Stomach (tissue), 8 donors: ENCODE measurements at regions not wholly inside any gene's neighbourhood (a gene's known extent, or its start where the extent isn't known, plus 50 kb on each side); places are given as distances from the start of the nearest gene placed in this dataset.

Experiments used
- DNase-seq, 2 donors: peaks; one replicate each; pipeline versions ENCODE4 v3.0.0 to v3.0.0-alpha.2; 2013 to 2019
- H3K27ac ChIP-seq, 5 donors: fragments of 200-600 bp in 4 of 5; sonication (generic) in 4 of 5; one replicate each; pipeline ENCODE4 v1.5.1; 2013 to 2019; ENCODE audit warnings: mild to moderate bottlenecking in 1 of 5, moderate library complexity in 1 of 5
- H3K27me3 ChIP-seq, 3 donors: fragments of 200-600 bp; sonication (generic); one replicate each; pipeline ENCODE4 v1.5.1; 2017 to 2019; ENCODE audit warnings: mixed run types in 1 of 3
- H3K36me3 ChIP-seq, 4 donors: fragments of 200-600 bp; sonication (generic); 1 replicate in 3 of 4; 2 replicates in 1 of 4; pipeline ENCODE4 v1.5.1; 2016 to 2019
- H3K4me1 ChIP-seq, 4 donors: fragments of 200-600 bp; sonication (generic); one replicate each; pipeline ENCODE4 v1.5.1; 2016 to 2019
- H3K4me3 ChIP-seq, 4 donors: fragments of 200-600 bp; sonication (generic) in 3 of 4; one replicate each; pipeline ENCODE4 v1.5.1; 2016 to 2019; ENCODE audit warnings: mild to moderate bottlenecking in 1 of 4
- H3K9me3 ChIP-seq, 4 donors: fragments of 200-600 bp; sonication (generic); one replicate each; pipeline ENCODE4 v1.5.1; 2016 to 2019
- CTCF ChIP-seq, 7 experiments: fragments of 450-650 bp in 4 of 7; fragments of 200-600 bp in 3 of 7; sonication (generic) in 3 of 7; IDR thresholded peaks; one replicate each; pipeline ENCODE4 v1.5.1; 2016 to 2019; ENCODE audit warnings: antibody characterized with exemption in 7 of 7, control low read depth in 2 of 7, mild to moderate bottlenecking in 1 of 7
- EP300 ChIP-seq: sonication (generic); formaldehyde crosslinking; IDR thresholded peaks from one replicate; pipeline ENCODE4 v1.6.1; 2017; ENCODE audit warnings: antibody characterized with exemption
- POLR2A ChIP-seq, 4 donors: fragments of 450-650 bp; IDR thresholded peaks; one replicate each; pipeline ENCODE4 v1.6.1; 2016; ENCODE audit warnings: antibody characterized with exemption in 4 of 4, control low read depth in 2 of 4, mild to moderate bottlenecking in 1 of 4, moderate library complexity in 1 of 4
- POLR2AphosphoS5 ChIP-seq, 3 donors: sonication (generic); formaldehyde crosslinking; IDR thresholded peaks; one replicate each; pipeline ENCODE4 v1.6.1; 2016; ENCODE audit warnings: antibody characterized with exemption in 3 of 3
- WGBS, 5 donors: extraction: QIAGEN DNeasy Blood & Tissue Kit in 3 of 5; methylation state at CpG; one replicate each; pipeline versions ENCODE4 v1.1.5 to v1.1.7; 2013 to 2018; 5-methylcytosine and 5-hydroxymethylcytosine counted together
- intact Hi-C: fragments of 100-400 bp; cut with DNase I; formaldehyde crosslinking; loops from one replicate; pipeline ENCODE4 v1.15.1; 2023; ENCODE audit warnings: low total_unique reads
- donor health status: healthy with polysubstance abuse.
- donor health status: Bipolar disorder and iron deficiency.
- donor health status: healthy.

GRCh38 chr15:72861354-72861910, 77.9 kb upstream of the ADPGK start:
- intact Hi-C loops = no loop called here
- H3K36me3 ChIP-seq = no peaks in the 10 kb centered on the region
- 88 to 98% (median 97%) methylated on average over 2 of the region's 2 CpGs for WGBS, 5 donors
- H3K27me3 ChIP-seq = peaks cover 0 to 10% (median 0%) of the 10 kb centered on the region in 3 donors
- no peaks in the 10 kb centered on the region for H3K4me1 ChIP-seq
- TF ChIP-seq CTCF (IDR thresholded peaks at IDR 0.05) = no peak
- TF ChIP-seq POLR2A (IDR thresholded peaks at IDR 0.05) = no peak
- TF ChIP-seq POLR2AphosphoS5 (IDR thresholded peaks at IDR 0.05) = no peak
- H3K27ac ChIP-seq = no peak overlapping the region
- H3K9me3 ChIP-seq = no peaks in the 10 kb centered on the region
- H3K4me3 ChIP-seq = no peak overlapping the region
- no peak for DNase-seq

DNA sequence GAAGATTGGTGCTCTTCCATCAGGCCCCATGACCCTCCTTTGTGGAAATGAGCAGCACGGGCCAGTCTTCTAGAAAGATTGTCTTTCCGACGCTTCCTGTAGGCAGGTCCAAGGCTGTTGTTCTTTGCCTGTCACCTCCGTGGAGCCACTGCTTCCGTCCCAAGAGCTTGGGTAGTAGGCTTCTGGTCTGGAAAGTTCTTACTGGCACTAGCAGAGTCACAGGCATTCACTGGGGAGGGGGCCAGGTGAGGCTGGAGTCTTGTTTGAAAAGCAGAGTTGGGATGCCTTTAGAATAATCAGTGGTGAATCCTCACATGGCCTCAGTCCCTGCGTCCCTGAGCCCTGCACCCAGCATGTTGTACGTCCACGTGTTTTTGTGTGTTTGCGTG, 76.2 kb upstream of the ADPGK start:
- no peaks in the 10 kb centered on the region for H3K4me1 ChIP-seq
- 77 to 82% (median 80%) methylated on average over 9 of the region's 9 CpGs for WGBS, 5 donors
- TF ChIP-seq CTCF (IDR thresholded peaks at IDR 0.05) (no peak), EP300 (no peak), POLR2AphosphoS5 (IDR thresholded peaks at IDR 0.05) (no peak), POLR2A (IDR thresholded peaks at IDR 0.05) (no peak)
- peaks cover 0 to 14% (median 0%) of the 10 kb centered on the region in 3 donors for H3K27me3 ChIP-seq
- no peak overlapping the region for H3K27ac ChIP-seq
- intact Hi-C loops = no loop called here
- no peaks in the 10 kb centered on the region for H3K9me3 ChIP-seq
- no peaks in the 10 kb centered on the region for H3K36me3 ChIP-seq
- DNase-seq = no peak
- no peak overlapping the region for H3K4me3 ChIP-seq

- peak in 1 of 2 donors; percentile 15 for DNase-seq
- intact Hi-C loops = no loop called here
- TF ChIP-seq POLR2A (IDR thresholded peaks at IDR 0.05) = no peak
- TF ChIP-seq EP300 = no peak
- TF ChIP-seq CTCF (IDR thresholded peaks at IDR 0.05) = no peak
- 66 to 74% (median 68%) methylated on average over 8 to 10 of the region's 10 CpGs for WGBS, 5 donors
- no peak overlapping the region for H3K4me3 ChIP-seq
- H3K9me3 ChIP-seq = no peaks in the 10 kb centered on the region
- H3K27me3 ChIP-seq = peaks cover 0 to 13% (median 0%) of the 10 kb centered on the region in 3 donors
- no peaks in the 10 kb centered on the region for H3K36me3 ChIP-seq
- no peaks in the 10 kb centered on the region for H3K4me1 ChIP-seq
- H3K27ac ChIP-seq = no peak overlapping the region
Observed at GRCh38 chr15:72859017-72859756, 75.6 kb upstream of the ADPGK start.

DNA sequence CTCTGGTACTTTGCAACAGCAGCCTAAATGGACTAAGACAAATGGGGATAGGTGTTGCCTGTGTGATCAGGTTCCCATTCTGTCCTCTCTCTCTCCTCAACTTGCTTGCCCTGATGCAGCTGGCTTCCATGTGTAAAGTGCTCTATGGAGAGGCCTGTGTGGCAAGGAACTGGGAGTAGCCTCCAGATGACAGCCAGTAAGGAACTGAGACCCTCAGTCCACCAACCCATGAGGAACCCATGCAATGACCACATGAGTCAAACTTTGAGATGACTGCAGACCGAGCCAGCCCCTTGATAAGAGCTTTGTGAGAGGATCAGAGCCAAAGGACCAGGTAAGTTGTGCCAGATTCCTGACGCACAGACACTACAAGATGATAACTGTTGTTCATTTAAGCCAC, 74.6 kb upstream of the ADPGK start:
- DNase-seq = no peak
- Histone ChIP-seq H3K36me3 (no peaks in the 10 kb centered on the region), H3K27ac (no peak overlapping the region), H3K4me3 (no peak overlapping the region), H3K4me1 (no peaks in the 10 kb centered on the region), H3K27me3 (peaks cover 0 to 6% (median 0%) of the 10 kb centered on the region in 3 donors), H3K9me3 (no peaks in the 10 kb centered on the region)
- 50 to 92% (median 83%) methylated on average over 2 of the region's 2 CpGs for WGBS, 5 donors
- intact Hi-C loops = no loop called here
- TF ChIP-seq POLR2A (IDR thresholded peaks at IDR 0.05) = no peak
- no peak for TF ChIP-seq POLR2AphosphoS5 (IDR thresholded peaks at IDR 0.05)
- no peak for TF ChIP-seq EP300
- TF ChIP-seq CTCF (IDR thresholded peaks at IDR 0.05) = no peak
